B cell (primary cell): ENCODE measurements at regions not wholly inside any gene's neighbourhood (a gene's known extent, or its start where the extent isn't known, plus 50 kb on each side); places are given as distances from the start of the nearest gene placed in this dataset.

Source experiments
- CTCF ChIP-seq: fragments of 200-600 bp; IDR thresholded peaks from one replicate; pipeline ENCODE4 v1.8.0; 2022; ENCODE audit warnings: antibody characterized with exemption, mild to moderate bottlenecking
- EZH2 ChIP-seq: IDR thresholded peaks from 2 replicates; pipeline ENCODE4 v1.6.1; 2012; ENCODE audit warnings: borderline replicate concordance, low read depth, mild to moderate bottlenecking, moderate library complexity, low read length; ENCODE audit not compliant: insufficient read depth, poor library complexity, severe bottlenecking

- TF ChIP-seq EZH2: no peak
- no peak for TF ChIP-seq CTCF
Measured at GRCh38 chr7:69067397-69067796, 530.9 kb upstream of the AUTS2 start.
